Kidney epithelial cell (primary cell): ENCODE measurements at regions not wholly inside any gene's neighbourhood (a gene's known extent, or its start where the extent isn't known, plus 50 kb on each side); places are given as distances from the start of the nearest gene placed in this dataset.

Experiments
- DNase-seq: peaks from one replicate; pipeline ENCODE4 v3.0.0-alpha.2; 2010; ENCODE audit warnings: low read depth
- H3K27me3 ChIP-seq: 2 replicates; pipeline ENCODE4 v1.6.0; 2011; ENCODE audit warnings: low read length; ENCODE audit not compliant: control insufficient read depth, insufficient read depth
- H3K36me3 ChIP-seq: 2 replicates; pipeline ENCODE4 v1.5.1; 2011; ENCODE audit warnings: low read length; ENCODE audit not compliant: control insufficient read depth, insufficient read depth
- H3K4me3 ChIP-seq: 2 replicates; pipeline ENCODE4 v1.5.1; 2011; ENCODE audit warnings: low read depth, mild to moderate bottlenecking, control low read depth, low read length
- CTCF ChIP-seq: IDR thresholded peaks from 2 replicates; pipeline ENCODE4 v1.5.1; 2011; ENCODE audit warnings: mild to moderate bottlenecking, moderate library complexity, low read length, control low read depth, inconsistent platforms; ENCODE audit not compliant: insufficient read depth, poor library complexity, severe bottlenecking

- no peak for DNase-seq
- TF ChIP-seq CTCF, result no peak
- H3K36me3 ChIP-seq, result no peaks in the 10 kb centered on the region
- no peak overlapping the region for H3K4me3 ChIP-seq
- no peaks in the 10 kb centered on the region for H3K27me3 ChIP-seq
These were observed 239.2 kb upstream of the ATP10A start for GRCh38 chr15:26102365-26102764.

GRCh38 chr15:26101443-26101842 lies 238.3 kb upstream of the ATP10A start:
- Histone ChIP-seq H3K4me3 (no peak overlapping the region), H3K27me3 (no peaks in the 10 kb centered on the region), H3K36me3 (no peaks in the 10 kb centered on the region)
- TF ChIP-seq CTCF, result no peak
- DNase-seq, result no peak

GRCh38 chr15:26098801-26099200 lies 235.7 kb upstream of the ATP10A start:
- Histone ChIP-seq H3K4me3 (no peak overlapping the region), H3K27me3 (no peaks in the 10 kb centered on the region), H3K36me3 (no peaks in the 10 kb centered on the region)
- no peak for TF ChIP-seq CTCF
- DNase-seq, result no peak

- Histone ChIP-seq H3K4me3 (no peak overlapping the region), H3K27me3 (no peaks in the 10 kb centered on the region), H3K36me3 (no peaks in the 10 kb centered on the region)
- TF ChIP-seq CTCF, result no peak
- DNase-seq, result no peak
These were observed 234.1 kb upstream of the ATP10A start for GRCh38 chr15:26097216-26097615.

- Histone ChIP-seq H3K27me3 (no peaks in the 10 kb centered on the region), H3K36me3 (no peaks in the 10 kb centered on the region), H3K4me3 (no peak overlapping the region)
- TF ChIP-seq CTCF, result no peak
- no peak for DNase-seq
These were observed 233.5 kb upstream of the ATP10A start for GRCh38 chr15:26096581-26096980.

GRCh38 chr15:26095710-26096330 lies 232.7 kb upstream of the ATP10A start:
- peak; percentile 62 for TF ChIP-seq CTCF
- Histone ChIP-seq H3K4me3 (no peak overlapping the region), H3K27me3 (no peaks in the 10 kb centered on the region), H3K36me3 (no peaks in the 10 kb centered on the region)
- DNase-seq, result no peak
